NCI-H187 treated with DMSO at 0.1 percent for 48 hours (cell line): ENCODE measurements at regions not wholly inside any gene's neighbourhood (a gene's known extent, or its start where the extent isn't known, plus 50 kb on each side); places are given as distances from the start of the nearest gene placed in this dataset.
"Not testable (repeated sequence)": the region's sequence is repeated elsewhere in the genome, so short reads cannot be mapped to it uniquely, and the experiment has no call there.

Experiments
- DNase-seq: peaks from one replicate; lab custom pipeline; 2025; lab: John Stamatoyannopoulos, UW

DNA sequence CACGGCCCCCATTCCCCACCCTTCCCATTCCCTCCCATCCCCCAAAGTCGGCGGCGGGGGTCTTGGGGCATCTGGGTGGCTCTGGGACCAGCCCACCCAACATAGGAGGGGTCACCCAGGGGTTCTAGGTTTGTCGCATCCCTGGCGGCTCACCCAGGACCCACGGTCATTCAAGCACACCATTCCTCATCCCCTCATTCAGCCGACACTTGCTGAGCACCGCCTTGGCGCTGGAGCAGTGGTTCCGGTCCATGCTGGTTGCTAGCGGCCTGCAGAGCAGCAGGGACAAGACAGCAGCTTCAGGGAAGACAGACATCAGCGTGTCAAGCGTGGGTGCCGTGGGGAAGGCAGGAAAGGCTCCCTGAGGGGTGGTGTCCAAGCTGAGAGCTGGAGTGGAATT lies 50.5 kb upstream of the OTOS start:
- no peak for DNase-seq

GRCh38 chr2:240192661-240193060 lies 52.2 kb upstream of the OTOS start:
- no peak for DNase-seq

- DNase-seq = not testable (repeated sequence)
These were observed 53.9 kb upstream of the OTOS start for GRCh38 chr2:240194341-240194762.

- DNase-seq = no peak
These were observed 54.9 kb upstream of the OTOS start for GRCh38 chr2:240195316-240195861.

DNA sequence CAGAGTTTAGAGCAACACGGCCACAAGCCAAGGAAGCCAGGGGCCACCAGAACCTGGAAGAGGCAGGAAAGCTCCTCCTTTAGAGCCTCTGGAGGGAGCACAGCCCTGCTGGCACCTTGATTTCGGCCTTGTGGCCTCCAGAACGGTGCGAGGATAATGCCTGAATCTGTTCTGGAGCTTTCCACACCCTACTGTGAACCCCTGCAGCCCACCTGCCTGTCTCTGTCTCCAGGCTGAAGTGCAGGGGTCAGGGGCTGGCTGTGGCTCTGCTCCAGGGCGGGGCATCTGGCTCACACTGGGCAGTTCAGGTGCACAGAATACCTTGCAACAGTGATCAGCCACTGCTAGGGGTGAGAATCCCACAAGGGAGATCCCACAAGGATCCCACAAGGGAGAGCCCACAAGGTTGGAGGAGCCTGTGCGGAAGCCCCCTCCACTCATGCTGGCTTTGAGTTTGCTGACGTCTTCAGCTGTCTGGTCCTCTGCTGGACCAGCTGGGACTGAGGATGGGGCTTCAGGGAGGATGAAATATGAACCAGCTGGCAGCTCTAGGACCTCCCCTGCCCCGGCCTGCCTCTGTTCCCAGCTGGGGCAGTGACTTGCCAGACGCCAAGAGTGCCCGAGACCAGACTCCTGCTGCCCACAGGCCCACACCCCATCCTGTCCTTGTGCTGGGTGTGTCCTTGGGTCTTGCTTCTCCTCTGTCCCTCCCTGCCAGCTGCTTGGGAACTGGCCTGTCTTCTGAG lies 56.4 kb upstream of the OTOS start:
- no peak for DNase-seq

DNA sequence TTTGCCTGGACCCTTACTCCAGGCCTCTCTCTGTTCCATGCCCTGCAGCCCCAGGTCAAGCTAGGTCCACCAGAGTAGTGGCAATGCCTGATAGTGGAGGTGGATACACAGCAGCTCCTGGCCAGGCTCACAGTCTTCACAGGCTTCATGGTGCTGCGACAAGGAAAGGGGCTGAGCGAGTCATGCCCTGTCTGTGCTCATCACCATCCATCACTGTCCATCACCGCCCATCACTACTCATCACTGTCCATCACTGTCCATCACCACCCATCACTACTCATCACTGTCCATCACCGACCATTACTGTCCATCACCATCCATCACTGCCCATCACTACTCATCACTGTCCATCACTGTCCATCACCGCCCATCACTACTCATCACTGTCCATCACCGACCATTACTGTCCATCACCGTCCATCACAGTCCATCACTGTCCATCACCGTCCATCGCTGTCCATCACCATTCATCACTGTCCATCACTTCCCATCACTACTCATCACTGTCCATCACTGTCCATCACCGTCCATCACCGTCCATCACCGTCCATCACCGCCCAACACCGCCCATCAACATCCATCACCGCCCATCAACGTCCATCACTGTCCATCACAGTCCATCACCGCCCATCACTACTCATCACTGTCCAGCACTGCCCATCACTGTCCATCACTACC lies 57.1 kb upstream of the OTOS start:
- no peak for DNase-seq

GRCh38 chr2:240198226-240198625 lies 57.8 kb upstream of the OTOS start:
- DNase-seq = no peak

GRCh38 chr2:240199133-240199870 lies 58.8 kb upstream of the OTOS start:
- no peak for DNase-seq

- no peak for DNase-seq
These were observed 60.0 kb upstream of the OTOS start for GRCh38 chr2:240200230-240201051.

DNA sequence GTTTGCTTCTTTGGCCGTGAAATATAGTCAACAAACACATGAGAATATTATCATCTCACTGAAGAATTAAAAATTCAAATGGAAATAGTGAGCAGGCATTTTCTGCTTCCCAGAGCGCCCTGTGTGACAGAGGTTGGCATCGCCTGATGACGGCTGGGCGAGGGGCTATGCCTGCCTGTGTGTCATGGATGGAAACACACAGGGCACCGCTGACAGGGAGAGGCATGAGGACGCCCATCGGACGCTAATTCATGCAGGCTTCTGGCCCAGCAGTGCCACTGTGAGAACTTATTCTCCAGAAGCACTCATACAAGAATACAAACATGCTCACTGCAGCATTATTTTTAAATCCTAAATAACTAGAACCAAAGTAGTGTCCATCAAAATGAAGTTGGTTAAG lies 61.4 kb upstream of the OTOS start:
- DNase-seq = no peak

DNA sequence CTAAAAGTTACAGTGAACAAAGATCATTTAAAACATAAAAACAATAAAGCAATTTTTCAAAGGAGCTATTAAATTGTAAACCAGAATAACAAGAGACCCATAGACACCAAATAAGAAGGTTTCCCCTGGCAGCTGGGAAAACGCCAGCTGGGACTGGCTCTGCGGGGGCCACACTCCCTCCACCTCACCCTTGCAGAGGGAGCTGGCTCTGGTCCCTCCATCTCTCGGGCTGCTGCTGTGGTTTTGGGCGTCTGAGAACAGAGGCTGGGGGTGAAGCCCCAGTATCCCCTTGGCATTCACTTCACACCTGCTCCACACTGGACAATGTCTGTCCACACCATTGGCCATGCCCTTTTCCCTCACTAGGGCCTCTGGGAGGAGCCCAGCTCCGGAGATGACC lies 62.1 kb upstream of the OTOS start:
- DNase-seq = no peak

DNA sequence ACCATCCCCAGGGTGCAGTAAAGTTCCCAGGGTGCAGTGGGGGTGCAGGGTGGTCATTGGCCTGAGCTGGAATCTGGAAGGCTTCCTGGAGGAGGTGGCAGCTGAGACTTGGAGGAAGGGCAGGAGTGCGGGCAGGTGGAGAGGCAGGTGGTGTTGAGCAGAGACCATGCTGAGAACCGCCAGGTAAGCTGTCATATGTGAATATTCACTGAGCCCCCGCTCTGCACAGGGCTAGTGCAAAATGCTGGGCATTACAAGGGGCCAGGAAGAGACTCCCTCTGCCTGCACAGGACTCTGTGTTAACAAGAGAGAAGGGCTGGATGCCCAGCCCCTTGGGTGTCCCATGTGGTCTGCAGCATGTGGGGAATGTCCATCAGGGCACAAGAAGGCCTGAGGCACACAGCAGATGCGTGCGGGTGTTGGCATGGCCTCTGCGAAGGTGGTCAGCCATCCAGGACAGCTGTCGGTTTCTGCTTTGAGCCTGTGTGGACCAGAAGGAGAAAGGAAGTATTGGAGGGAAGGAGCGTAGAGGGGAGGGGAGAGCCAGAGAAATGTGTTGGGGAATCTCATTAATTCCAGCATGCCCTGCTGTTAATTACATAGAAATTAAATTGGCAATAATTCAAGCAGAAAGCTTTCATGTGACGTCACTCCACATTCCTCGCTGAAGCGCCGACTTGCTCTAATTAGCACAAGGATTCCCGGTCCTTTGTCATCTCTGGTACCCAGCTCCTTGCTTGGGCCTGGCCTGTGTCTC lies 62.8 kb upstream of the OTOS start:
- DNase-seq = no peak

DNA sequence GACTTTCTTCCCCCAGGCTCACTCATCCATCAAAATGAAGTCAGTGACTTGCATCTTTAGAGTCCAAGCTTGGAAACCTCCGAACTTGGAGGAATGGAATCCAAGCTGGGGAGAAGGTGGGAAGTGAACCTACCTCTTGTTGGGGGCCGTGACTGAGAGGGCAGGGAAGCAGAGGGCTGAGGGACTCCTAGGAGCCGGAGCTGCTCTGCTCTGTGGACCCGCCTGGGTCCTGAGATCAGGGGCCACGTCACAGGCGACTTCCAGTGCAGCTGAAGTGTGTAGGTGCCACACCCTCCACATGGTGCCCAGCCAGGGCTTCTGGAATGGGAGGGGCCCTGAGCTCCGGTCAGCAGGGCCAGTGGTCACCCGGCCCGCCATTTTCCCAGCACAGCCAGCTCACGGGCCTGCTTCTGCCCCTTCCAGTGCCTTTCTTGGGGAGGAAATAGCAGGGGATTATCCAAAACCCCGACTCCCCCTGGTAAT lies 63.4 kb upstream of the OTOS start:
- no peak for DNase-seq

GRCh38 chr2:240204431-240205276 lies 64.2 kb upstream of the OTOS start:
- DNase-seq = no peak

DNA sequence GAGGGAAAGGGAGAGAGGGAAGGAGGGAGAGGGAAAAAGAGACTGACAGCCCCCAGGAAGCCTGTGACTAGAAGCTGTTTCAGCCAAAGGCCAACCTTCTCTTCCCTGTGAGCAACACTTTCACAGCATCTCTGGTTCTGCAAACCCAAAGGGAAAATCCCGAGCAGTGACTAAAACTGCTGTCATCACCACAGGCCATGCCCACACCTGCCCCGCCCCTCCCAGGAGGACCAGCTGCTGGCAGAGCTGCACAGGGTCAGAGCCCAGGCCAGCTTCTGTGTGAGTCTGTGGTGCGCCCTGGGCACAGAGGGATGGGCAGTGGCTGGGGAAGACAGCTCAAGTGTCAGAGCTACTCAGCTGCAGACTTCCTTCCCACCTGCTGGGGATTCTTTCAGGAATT lies 64.9 kb upstream of the OTOS start:
- DNase-seq = no peak

GRCh38 chr2:240205772-240206171 lies 65.3 kb upstream of the OTOS start:
- no peak for DNase-seq

DNA sequence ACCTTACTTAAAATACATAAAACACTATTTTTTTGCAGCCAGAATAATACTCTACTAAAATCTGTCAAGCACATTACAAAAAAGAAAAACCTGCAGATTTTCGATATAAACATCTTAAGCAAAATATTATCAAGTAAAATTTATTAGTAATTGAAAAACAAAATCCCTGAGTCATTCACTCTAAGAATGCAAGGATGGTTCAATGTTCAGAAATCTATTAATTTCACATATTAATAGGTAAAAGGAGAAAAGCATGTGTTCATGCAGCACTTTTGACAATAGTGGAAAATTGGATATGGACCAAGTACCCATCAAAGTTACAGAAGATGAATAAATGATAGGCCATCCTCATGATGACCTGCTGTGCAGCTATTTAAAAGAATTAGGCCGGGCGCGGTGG lies 66.2 kb upstream of the OTOS start:
- no peak for DNase-seq

DNA sequence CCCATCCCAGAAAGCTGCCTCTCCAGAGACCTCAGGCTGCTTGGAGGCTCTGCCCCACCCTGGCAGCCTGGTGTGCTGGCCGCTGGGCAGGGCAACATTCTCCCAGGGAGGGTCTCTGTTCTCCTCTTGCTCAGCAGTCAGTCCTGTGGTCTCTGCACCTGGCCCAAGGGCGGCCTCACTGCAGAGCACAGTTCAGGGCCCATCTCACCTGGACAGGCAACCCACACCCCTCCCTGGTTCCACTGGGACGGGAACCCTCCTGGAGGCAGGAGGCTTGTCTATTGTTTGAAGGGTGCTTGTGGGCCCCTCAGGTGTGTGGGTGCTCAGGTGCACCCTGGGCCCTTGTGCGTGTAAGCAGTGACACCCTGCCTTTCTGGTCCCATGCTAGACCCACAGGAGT lies 67.2 kb upstream of the OTOS start:
- DNase-seq = no peak

DNA sequence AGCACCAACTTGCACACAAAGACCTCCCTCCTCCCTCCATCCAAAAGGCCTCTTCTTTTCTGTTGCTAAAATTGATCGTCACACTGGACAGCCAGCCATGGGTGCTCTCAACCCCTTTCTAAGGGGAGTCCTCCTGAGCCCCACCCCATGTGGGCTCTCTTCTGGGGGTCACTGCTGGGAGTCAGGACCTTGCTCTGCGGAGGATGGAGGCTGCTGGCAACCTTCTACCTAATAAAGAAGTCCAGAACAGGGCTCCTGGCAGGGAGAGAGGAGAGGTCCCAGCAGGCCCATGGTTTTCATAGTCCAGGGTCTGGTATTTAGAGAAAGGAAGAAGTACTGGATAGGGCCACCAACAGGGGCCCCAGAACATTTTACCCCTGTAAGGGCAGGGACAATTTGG lies 67.6 kb upstream of the OTOS start:
- no peak for DNase-seq

GRCh38 chr2:240208631-240209211 lies 68.3 kb upstream of the OTOS start:
- DNase-seq = no peak
